AG20443 (cell line): ENCODE measurements at regions not wholly inside any gene's neighbourhood (a gene's known extent, or its start where the extent isn't known, plus 50 kb on each side); places are given as distances from the start of the nearest gene placed in this dataset.

Experiments used
- DNase-seq: peaks from one replicate; pipeline ENCODE4 v3.0.0; 2012; ENCODE audit warnings: low spot score, mixed read lengths

- no peak for DNase-seq
These were observed 424.3 kb downstream of the KIF20B start for GRCh38 chr10:90125456-90126255.

GRCh38 chr10:90126256-90126595 is 424.8 kb downstream of the KIF20B start:
- DNase-seq = no peak

GRCh38 chr10:90130321-90131086 is 429.1 kb downstream of the KIF20B start:
- no peak for DNase-seq

GRCh38 chr10:90133606-90134005 is 432.2 kb downstream of the KIF20B start:
- no peak for DNase-seq

GRCh38 chr10:90136731-90137316 is 435.4 kb downstream of the KIF20B start:
- no peak for DNase-seq

- DNase-seq = no peak
These were observed 437.5 kb downstream of the KIF20B start for GRCh38 chr10:90138844-90139243.

GRCh38 chr10:90141791-90142190 is 440.4 kb downstream of the KIF20B start:
- no peak for DNase-seq

GRCh38 chr10:90143937-90144336 is 442.5 kb downstream of the KIF20B start:
- no peak for DNase-seq

- DNase-seq = no peak
These were observed 446.9 kb downstream of the KIF20B start for GRCh38 chr10:90148116-90148855.

GRCh38 chr10:90149563-90149962 is 448.2 kb downstream of the KIF20B start:
- no peak for DNase-seq

GRCh38 chr10:90162271-90162853 is 461.0 kb downstream of the KIF20B start:
- no peak for DNase-seq

GRCh38 chr10:90167174-90168064 is 466.0 kb downstream of the KIF20B start:
- DNase-seq = no peak

GRCh38 chr10:90168244-90168643 is 466.9 kb downstream of the KIF20B start:
- DNase-seq = no peak

GRCh38 chr10:90171014-90171722 is 469.8 kb downstream of the KIF20B start:
- no peak for DNase-seq

GRCh38 chr10:90174531-90174930 is 473.1 kb downstream of the KIF20B start:
- DNase-seq = no peak

- no peak for DNase-seq
These were observed 473.8 kb downstream of the KIF20B start for GRCh38 chr10:90175161-90175681.

GRCh38 chr10:90179696-90180407 is 478.5 kb downstream of the KIF20B start:
- DNase-seq = no peak

GRCh38 chr10:90180886-90181691 is 479.7 kb downstream of the KIF20B start:
- no peak for DNase-seq

GRCh38 chr10:90192825-90193224 is 491.4 kb downstream of the KIF20B start:
- no peak for DNase-seq
